GM12865 (cell line): ENCODE measurements at regions not wholly inside any gene's neighbourhood (a gene's known extent, or its start where the extent isn't known, plus 50 kb on each side); places are given as distances from the start of the nearest gene placed in this dataset.

Source experiments
- DNase-seq: peaks from one replicate; pipeline ENCODE4 v3.0.0; 2010; ENCODE audit warnings: low read depth
- H3K4me3 ChIP-seq: 2 replicates; pipeline ENCODE4 v1.5.1; 2011; ENCODE audit warnings: mild to moderate bottlenecking, low read depth, low read length, control low read depth
- TF ChIP-seq, protein P1 (sequence below): IDR thresholded peaks from 2 replicates; pipeline ENCODE4 v1.5.1; 2011; ENCODE audit warnings: low read length, control low read depth, low read depth, inconsistent platforms; ENCODE audit not compliant: insufficient read depth; ENCODE audit errors: missing control alignments

DNA sequence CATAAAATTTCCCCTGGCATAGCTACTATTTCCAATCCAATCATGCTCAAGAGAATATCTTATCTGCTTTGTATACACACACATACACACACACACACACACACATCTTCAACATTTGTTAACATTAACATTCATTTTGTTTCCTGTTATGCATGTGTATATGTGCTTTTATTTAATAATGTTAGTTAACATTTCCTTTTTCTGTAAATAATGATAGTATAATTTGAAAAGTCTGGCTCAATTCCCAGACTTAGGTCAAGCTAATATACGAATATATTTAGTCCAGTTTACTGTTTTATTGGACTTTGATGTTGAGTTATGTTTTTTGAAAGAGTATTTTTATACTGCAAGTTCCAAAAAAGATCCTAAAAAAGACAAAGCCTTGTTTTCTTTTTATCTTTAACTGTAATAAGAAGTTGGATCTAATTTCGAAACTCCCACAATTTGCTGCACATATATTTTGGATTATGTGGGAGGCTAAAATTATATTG is 1072.4 kb downstream of the EFNB2 start:
- no peak for DNase-seq
- no peak overlapping the region for H3K4me3 ChIP-seq
- TF ChIP-seq, protein P1, sequence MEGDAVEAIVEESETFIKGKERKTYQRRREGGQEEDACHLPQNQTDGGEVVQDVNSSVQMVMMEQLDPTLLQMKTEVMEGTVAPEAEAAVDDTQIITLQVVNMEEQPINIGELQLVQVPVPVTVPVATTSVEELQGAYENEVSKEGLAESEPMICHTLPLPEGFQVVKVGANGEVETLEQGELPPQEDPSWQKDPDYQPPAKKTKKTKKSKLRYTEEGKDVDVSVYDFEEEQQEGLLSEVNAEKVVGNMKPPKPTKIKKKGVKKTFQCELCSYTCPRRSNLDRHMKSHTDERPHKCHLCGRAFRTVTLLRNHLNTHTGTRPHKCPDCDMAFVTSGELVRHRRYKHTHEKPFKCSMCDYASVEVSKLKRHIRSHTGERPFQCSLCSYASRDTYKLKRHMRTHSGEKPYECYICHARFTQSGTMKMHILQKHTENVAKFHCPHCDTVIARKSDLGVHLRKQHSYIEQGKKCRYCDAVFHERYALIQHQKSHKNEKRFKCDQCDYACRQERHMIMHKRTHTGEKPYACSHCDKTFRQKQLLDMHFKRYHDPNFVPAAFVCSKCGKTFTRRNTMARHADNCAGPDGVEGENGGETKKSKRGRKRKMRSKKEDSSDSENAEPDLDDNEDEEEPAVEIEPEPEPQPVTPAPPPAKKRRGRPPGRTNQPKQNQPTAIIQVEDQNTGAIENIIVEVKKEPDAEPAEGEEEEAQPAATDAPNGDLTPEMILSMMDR = no peak

DNA sequence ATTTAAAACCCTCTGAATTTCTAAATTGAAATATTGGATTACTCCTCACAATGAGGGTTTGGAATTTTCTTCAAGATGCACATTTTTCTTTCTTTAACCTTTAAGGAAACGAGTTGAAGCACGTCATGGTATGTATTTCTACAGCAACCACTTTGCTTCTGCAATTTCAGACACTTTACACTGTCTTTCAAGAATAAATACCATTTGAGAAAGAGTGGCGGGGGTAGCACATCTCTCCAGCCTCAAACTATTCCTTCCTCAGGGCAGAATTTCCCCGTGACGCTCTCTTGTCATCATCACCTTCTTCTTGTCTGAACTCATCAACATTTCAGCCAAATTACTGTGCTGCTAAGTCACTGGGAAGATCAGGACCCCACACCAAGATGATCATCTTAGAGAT is 1073.4 kb downstream of the EFNB2 start:
- H3K4me3 ChIP-seq = no peak overlapping the region
- no peak for DNase-seq
- TF ChIP-seq, protein P1 = no peak

DNA sequence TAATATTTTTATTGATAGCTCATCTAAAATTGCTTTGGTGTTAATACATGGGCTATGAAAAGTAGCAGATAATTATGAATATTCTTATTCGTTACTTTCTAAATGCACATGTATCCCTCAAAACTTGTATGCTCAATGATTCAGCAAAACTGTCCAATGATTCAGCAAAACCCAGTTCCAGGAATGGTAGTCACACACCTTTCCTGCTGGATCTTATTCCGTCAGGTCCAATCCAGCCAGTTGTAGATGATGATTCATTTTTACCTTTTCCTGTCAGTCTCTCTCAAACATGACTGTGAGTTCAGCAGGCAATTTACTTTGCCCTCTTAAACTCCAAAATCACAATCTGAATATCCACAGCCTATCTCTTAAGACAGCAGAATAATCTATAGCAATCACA is 1082.6 kb downstream of the EFNB2 start:
- no peak overlapping the region for H3K4me3 ChIP-seq
- DNase-seq = no peak
- TF ChIP-seq, protein P1 = no peak

DNA sequence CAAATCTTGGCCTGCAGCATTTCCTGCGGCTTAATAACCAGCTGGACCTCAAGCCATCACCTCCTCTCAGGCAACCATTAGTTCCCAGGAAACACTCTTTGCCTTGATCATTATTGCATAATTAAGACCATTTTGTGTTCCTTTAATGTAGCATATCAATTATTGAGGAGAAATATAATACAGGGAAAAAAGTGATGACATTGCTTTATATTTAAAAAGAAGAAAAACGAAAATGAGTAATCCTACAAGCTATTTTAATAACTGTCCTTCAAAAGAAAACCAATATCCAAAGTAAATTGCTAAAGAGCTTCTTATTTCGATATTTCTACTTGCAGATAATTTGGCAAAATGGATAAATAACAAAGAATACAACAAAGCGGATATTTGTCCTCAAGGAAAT is 1084.7 kb downstream of the EFNB2 start:
- TF ChIP-seq, protein P1 = no peak
- DNase-seq = no peak
- no peak overlapping the region for H3K4me3 ChIP-seq

DNA sequence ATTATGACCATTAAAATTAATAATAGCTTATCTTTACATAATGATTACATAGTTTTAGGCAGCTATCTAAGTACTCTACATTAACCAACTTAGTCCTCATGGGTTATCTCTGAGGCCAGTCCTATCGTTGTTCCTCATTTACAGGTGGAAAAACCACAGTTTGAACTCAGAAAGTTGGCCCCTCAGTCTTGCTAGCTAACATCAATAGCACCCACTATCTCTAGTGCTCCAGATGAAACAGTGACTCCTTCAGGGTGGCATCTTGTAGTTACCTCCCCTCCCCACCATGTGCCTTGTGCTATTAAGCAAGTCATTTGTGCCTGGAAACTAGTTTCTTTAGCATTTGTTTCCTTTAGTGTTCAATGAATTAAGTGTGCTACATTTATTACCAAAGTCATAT is 1086.7 kb downstream of the EFNB2 start:
- DNase-seq = no peak
- TF ChIP-seq, protein P1 = no peak
- no peak overlapping the region for H3K4me3 ChIP-seq

DNA sequence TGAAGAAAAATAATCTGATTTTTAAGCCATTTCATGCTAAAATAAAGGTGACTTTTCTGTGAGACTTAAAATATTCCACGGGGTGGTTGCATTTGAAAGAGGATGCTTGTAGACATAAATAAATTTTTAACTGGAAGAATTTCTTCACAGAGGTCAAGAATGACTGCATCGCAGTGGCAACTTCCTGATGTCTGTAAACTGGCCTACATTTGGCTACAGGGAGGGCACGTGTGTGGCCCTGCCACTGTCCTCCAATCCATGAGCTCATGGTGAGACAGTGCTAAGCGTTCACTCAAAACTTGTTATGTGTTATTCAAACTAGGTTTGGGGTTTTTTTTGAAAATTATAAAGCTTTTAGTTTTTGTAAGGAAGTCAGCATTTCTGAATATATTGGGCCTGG is 1089.3 kb downstream of the EFNB2 start:
- DNase-seq = no peak
- no peak overlapping the region for H3K4me3 ChIP-seq
- TF ChIP-seq, protein P1 = no peak

DNA sequence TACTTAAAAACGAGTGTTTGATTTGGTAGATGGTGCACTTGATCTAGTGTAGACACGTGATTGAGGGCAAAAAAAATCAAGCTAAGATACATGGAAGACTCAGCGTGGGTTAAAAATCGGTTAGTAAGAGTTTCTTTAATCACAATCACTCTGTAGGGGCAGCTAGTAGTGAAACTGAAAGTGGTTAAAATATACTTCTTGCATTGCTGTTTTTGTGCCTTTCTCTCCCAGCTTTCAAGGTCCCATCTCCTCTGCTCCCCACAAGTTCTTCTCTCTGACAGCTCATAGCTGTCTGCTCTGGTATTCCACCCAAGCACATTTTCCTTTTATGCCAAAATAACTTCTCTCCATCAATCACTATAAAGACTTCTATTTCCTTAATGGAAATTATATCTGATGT is 1089.7 kb downstream of the EFNB2 start:
- no peak overlapping the region for H3K4me3 ChIP-seq
- TF ChIP-seq, protein P1 = no peak
- DNase-seq = no peak
